ENCODE measurements at regions not wholly inside any gene's neighbourhood (a gene's known extent, or its start where the extent isn't known, plus 50 kb on each side); places are given as distances from the start of the nearest gene placed in this dataset.

- no peak for DNase-seq
Observed at GRCh38 chr11:82365351-82365750, 368.3 kb downstream of the FAM181B start.

- DNase-seq: no peak
Observed at GRCh38 chr11:82356316-82356715, 377.3 kb downstream of the FAM181B start.

GRCh38 chr11:82355313-82355823 lies 378.3 kb downstream of the FAM181B start:
- DNase-seq: no peak

GRCh38 chr11:82326853-82327252 lies 406.8 kb downstream of the FAM181B start:
- no peak for DNase-seq

- no peak for DNase-seq
Observed at GRCh38 chr11:82321206-82321605, 412.5 kb downstream of the FAM181B start.

- no peak for DNase-seq
Observed at GRCh38 chr11:82315093-82315492, 418.6 kb downstream of the FAM181B start.

GRCh38 chr11:82308979-82309378 lies 424.7 kb downstream of the FAM181B start:
- no peak for DNase-seq

- DNase-seq: no peak
Observed at GRCh38 chr11:82305123-82305522, 428.5 kb downstream of the FAM181B start.

GRCh38 chr11:82303671-82304070 lies 430.0 kb downstream of the FAM181B start:
- no peak for DNase-seq

GRCh38 chr11:82288471-82288870 lies 445.2 kb downstream of the FAM181B start:
- no peak for DNase-seq

GRCh38 chr11:82270870-82271269 lies 462.8 kb downstream of the FAM181B start:
- no peak for DNase-seq

GRCh38 chr11:82268627-82269026 lies 465.0 kb downstream of the FAM181B start:
- no peak for DNase-seq

GRCh38 chr11:82267186-82267585 lies 466.5 kb downstream of the FAM181B start:
- DNase-seq: no peak

- no peak for DNase-seq
Observed at GRCh38 chr11:82261367-82261766, 472.3 kb downstream of the FAM181B start.

- DNase-seq: no peak
Observed at GRCh38 chr11:82250047-82250446, 483.6 kb downstream of the FAM181B start.

- no peak for DNase-seq
Observed at GRCh38 chr11:82246926-82247325, 486.7 kb downstream of the FAM181B start.

- DNase-seq: no peak
Observed at GRCh38 chr11:82239498-82239897, 494.2 kb downstream of the FAM181B start.

- DNase-seq: no peak
Observed at GRCh38 chr11:82234256-82234655, 499.4 kb downstream of the FAM181B start.

- DNase-seq: no peak
Observed at GRCh38 chr11:82233201-82233600, 500.5 kb downstream of the FAM181B start.

- DNase-seq: peak; percentile 37
Observed at GRCh38 chr11:82229341-82229740, 504.3 kb downstream of the FAM181B start.

- DNase-seq: no peak
Observed at GRCh38 chr11:82225930-82226329, 507.7 kb downstream of the FAM181B start.

GRCh38 chr11:82225502-82225901 lies 508.2 kb downstream of the FAM181B start:
- DNase-seq: no peak

- DNase-seq: no peak
Observed at GRCh38 chr11:82216927-82217570, 516.6 kb downstream of the FAM181B start.

GRCh38 chr11:82210011-82210410 lies 523.7 kb downstream of the FAM181B start:
- no peak for DNase-seq

- no peak for DNase-seq
Observed at GRCh38 chr11:82195283-82195682, 538.4 kb downstream of the FAM181B start.

Measured in NCI-H1417 treated with DMSO at 0.1 percent for 48 hours (cell line).